Chondrocyte (in vitro differentiated cells): ENCODE measurements at regions not wholly inside any gene's neighbourhood (a gene's known extent, or its start where the extent isn't known, plus 50 kb on each side); places are given as distances from the start of the nearest gene placed in this dataset.

Experiments
- DNase-seq: peaks from one replicate; pipeline ENCODE4 v3.0.0; 2021; ENCODE audit warnings: mixed read lengths, low spot score
- H3K27ac Mint-ChIP-seq: one replicate; pipeline ENCODE4 v1.8.0; 2021; ENCODE audit warnings: mild to moderate bottlenecking, moderate library complexity, mixed read lengths; ENCODE audit not compliant: unreplicated experiment
- H3K27me3 Mint-ChIP-seq: 2 replicates; pipeline ENCODE4 v1.8.0; 2021; ENCODE audit warnings: low read depth, mixed read lengths
- H3K36me3 Mint-ChIP-seq: 2 replicates; pipeline ENCODE4 v1.8.0; 2021; ENCODE audit warnings: low read depth, mixed read lengths
- H3K4me1 Mint-ChIP-seq: 2 replicates; pipeline ENCODE4 v1.8.0; 2021; ENCODE audit warnings: low read depth, mild to moderate bottlenecking, mixed read lengths
- H3K4me3 Mint-ChIP-seq: one replicate; pipeline ENCODE4 v1.8.0; 2021; ENCODE audit warnings: mild to moderate bottlenecking, moderate library complexity, mixed read lengths; ENCODE audit not compliant: unreplicated experiment
- H3K9me3 Mint-ChIP-seq: 2 replicates; pipeline ENCODE4 v1.8.0; 2021; ENCODE audit warnings: low read depth, mixed read lengths
- TF ChIP-seq, protein P1 (sequence below): fragments of 200-600 bp; sonication (generic); IDR thresholded peaks from 2 replicates; pipeline ENCODE4 v1.5.0; 2021; ENCODE audit warnings: antibody characterized with exemption, mild to moderate bottlenecking, moderate library complexity

DNA sequence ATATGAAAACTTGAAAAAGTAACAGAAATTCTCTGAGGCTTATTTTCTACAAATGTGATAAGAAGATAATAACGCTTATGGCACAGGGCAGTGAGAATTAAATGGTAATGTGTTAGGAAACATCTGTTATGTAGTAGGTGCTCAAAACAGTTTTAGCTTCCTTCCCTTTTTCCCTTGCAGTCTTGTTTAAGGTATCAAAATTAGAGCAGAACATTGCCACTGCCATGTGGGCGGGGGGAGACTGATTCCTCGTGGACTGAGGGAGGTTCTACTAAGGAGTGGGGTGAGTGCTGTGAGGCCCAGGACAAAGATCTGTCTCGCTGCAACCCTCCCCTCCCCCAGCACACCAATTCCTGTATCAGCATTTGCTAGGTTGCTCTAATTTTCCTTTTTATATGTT, 702.4 kb downstream of the TUSC7 start:
- DNase-seq: no peak
- TF ChIP-seq, protein P1, sequence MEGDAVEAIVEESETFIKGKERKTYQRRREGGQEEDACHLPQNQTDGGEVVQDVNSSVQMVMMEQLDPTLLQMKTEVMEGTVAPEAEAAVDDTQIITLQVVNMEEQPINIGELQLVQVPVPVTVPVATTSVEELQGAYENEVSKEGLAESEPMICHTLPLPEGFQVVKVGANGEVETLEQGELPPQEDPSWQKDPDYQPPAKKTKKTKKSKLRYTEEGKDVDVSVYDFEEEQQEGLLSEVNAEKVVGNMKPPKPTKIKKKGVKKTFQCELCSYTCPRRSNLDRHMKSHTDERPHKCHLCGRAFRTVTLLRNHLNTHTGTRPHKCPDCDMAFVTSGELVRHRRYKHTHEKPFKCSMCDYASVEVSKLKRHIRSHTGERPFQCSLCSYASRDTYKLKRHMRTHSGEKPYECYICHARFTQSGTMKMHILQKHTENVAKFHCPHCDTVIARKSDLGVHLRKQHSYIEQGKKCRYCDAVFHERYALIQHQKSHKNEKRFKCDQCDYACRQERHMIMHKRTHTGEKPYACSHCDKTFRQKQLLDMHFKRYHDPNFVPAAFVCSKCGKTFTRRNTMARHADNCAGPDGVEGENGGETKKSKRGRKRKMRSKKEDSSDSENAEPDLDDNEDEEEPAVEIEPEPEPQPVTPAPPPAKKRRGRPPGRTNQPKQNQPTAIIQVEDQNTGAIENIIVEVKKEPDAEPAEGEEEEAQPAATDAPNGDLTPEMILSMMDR: no peak
- no peak overlapping the region for H3K27ac Mint-ChIP-seq
- H3K27me3 Mint-ChIP-seq: peaks cover 3% of the 10 kb centered on the region
- H3K4me3 Mint-ChIP-seq: no peak overlapping the region
- no peaks in the 10 kb centered on the region for H3K4me1 Mint-ChIP-seq
- H3K36me3 Mint-ChIP-seq: peaks cover 2% of the 10 kb centered on the region
- peaks cover 5% of the 10 kb centered on the region for H3K9me3 Mint-ChIP-seq

DNA sequence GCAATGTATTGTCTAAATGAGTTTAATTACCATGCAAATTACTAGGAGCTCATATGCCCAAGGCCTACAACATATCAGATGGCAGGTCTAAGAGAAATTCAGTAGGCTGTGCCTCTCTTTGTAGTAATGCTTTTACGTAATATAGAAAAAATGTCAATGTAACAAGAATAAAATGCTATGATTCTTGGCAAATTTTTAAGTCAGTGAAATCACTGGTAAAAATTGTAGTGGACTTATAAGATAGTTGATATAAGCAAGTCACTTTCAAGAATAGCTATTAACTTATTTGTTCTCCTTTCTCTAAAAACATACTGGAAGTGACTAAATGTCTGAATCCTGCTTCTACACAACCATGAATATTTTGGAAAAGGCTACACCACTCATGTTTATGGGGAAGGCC, 707.8 kb downstream of the TUSC7 start:
- no peak overlapping the region for H3K27ac Mint-ChIP-seq
- H3K36me3 Mint-ChIP-seq: no peaks in the 10 kb centered on the region
- peaks cover 3% of the 10 kb centered on the region for H3K9me3 Mint-ChIP-seq
- no peak for DNase-seq
- no peaks in the 10 kb centered on the region for H3K4me1 Mint-ChIP-seq
- H3K4me3 Mint-ChIP-seq: no peak overlapping the region
- TF ChIP-seq, protein P1: no peak
- peaks cover 6% of the 10 kb centered on the region for H3K27me3 Mint-ChIP-seq

DNA sequence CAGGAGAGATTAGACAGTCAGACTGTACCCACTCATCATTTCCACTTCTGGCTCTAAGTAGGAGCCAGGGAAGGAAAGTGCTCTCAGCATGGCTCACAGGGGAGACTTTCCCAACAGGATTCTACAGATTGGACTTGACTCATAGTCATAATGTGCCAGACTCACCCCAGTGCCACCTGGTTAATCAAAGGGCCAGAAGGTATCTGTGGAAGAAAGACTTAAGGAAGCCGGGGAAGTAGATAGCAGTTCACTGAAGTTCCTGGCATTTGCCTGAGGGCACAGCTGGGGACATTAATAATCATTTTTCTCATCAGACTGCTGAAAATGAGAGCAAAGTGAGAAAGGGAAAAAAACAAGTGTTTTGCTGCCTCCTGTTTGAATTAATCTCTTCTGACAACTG, 717.5 kb downstream of the TUSC7 start:
- Mint-ChIP-seq H3K27ac (no peak overlapping the region), H3K4me3 (no peak overlapping the region), H3K4me1 (no peaks in the 10 kb centered on the region), H3K27me3 (peaks cover 2% of the 10 kb centered on the region), H3K9me3 (no peaks in the 10 kb centered on the region), H3K36me3 (no peaks in the 10 kb centered on the region)
- TF ChIP-seq, protein P1: no peak
- no peak for DNase-seq

DNA sequence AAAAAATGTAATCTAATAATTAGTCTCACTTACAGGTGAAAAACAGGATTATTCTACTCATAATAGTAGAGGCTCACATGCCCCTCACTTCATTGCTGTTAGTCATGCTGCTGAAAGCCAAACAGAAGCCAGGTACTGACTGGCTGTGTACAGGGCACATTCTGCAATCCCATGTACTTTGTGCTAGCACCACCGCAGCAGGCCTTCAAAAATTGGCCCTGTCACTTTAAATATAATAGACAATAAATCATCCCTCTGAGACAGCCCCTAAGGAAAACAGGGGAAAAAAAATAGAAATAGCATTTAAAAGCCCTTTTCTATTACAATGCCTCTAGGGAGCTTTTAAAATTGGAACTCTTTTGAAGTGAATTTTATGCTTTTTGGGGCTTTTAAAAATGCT, 723.8 kb downstream of the TUSC7 start:
- Mint-ChIP-seq H3K4me1 (no peaks in the 10 kb centered on the region), H3K27me3 (no peaks in the 10 kb centered on the region), H3K9me3 (no peaks in the 10 kb centered on the region), H3K36me3 (no peaks in the 10 kb centered on the region), H3K4me3 (no peak overlapping the region), H3K27ac (no peak overlapping the region)
- TF ChIP-seq, protein P1: no peak
- no peak for DNase-seq

DNA sequence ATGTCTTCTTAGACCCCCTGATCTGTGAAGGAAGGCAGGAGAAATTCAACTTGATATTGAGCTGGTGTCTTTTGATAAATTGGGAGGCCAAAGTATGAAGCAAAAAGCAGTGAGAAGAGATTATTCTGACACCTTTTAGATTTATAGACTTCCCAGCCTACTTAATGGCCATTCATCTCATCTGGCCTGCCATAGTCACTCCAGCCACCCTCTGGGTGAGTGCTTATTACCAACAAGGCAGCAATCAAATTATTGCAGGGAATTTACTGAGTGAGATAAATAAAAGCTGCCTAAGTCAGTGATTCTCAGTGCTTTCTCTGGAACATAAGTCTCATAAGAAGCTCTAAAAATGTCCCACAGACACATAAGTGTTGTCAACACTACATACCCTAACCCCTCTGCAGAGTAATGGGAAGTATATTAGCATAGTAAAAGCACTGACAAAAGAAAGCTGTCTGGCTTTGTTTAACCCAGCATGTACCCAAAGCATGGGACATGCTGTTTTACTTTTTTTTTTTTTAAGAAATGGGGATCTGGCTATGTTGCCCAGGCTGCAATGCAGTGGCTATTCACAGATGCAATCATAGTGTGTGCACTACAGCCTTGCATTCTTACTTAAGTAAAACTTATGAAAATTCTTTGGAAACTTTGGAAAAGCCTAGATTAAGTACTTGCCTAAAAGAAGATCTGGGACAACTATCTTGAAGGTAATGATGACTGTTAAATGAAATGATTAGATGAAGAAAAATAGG, 725.3 kb downstream of the TUSC7 start:
- no peak for DNase-seq
- Mint-ChIP-seq H3K9me3 (no peaks in the 10 kb centered on the region), H3K4me1 (no peaks in the 10 kb centered on the region), H3K36me3 (no peaks in the 10 kb centered on the region), H3K4me3 (no peak overlapping the region), H3K27me3 (no peaks in the 10 kb centered on the region), H3K27ac (no peak overlapping the region)
- TF ChIP-seq, protein P1: no peak
